RWPE2 (cell line): ENCODE measurements at regions not wholly inside any gene's neighbourhood (a gene's known extent, or its start where the extent isn't known, plus 50 kb on each side); places are given as distances from the start of the nearest gene placed in this dataset.

ENCODE experiments used
- ATAC-seq: fragments of 200-7000 bp; cut with Tn5 transposase; 3 replicates; pipeline ENCODE4 v1.9.1; 2021; ENCODE audit warnings: low read depth
- DNase-seq: peaks from one replicate; pipeline ENCODE4 v3.0.0-alpha.2; 2020; ENCODE audit warnings: low spot score
- H3K27ac ChIP-seq: fragments of 450-650 bp; 2 replicates; pipeline ENCODE4 v1.5.1; 2017; ENCODE audit warnings: mild to moderate bottlenecking; ENCODE audit not compliant: poor library complexity, severe bottlenecking
- H3K27me3 ChIP-seq: fragments of 250-450 bp; sonication (Bioruptor Pico); 2 replicates; pipeline ENCODE4 v1.5.1; 2021; ENCODE audit warnings: mild to moderate bottlenecking, moderate library complexity; ENCODE audit not compliant: insufficient read depth, poor library complexity, severe bottlenecking
- H3K36me3 ChIP-seq: fragments of 250-450 bp; sonication (Bioruptor Pico); 2 replicates; pipeline ENCODE4 v1.5.1; 2020; ENCODE audit warnings: low read depth, mild to moderate bottlenecking, moderate library complexity
- H3K4me1 ChIP-seq: fragments of 250-450 bp; sonication (Bioruptor Pico); 2 replicates; pipeline ENCODE4 v1.5.1; 2021; ENCODE audit warnings: mild to moderate bottlenecking, moderate library complexity; ENCODE audit not compliant: insufficient read depth, poor library complexity, severe bottlenecking
- H3K4me3 ChIP-seq: fragments of 250-450 bp; sonication (Bioruptor Pico); 2 replicates; pipeline ENCODE4 v1.5.1; 2021; ENCODE audit warnings: mild to moderate bottlenecking, moderate library complexity; ENCODE audit not compliant: severe bottlenecking
- H3K9me3 ChIP-seq: fragments of 250-450 bp; sonication (Bioruptor Pico); 2 replicates; pipeline ENCODE4 v1.5.1; 2021; ENCODE audit warnings: mild to moderate bottlenecking, moderate library complexity; ENCODE audit not compliant: severe bottlenecking
- TF ChIP-seq, protein P1 (sequence below): fragments of 450-650 bp; IDR thresholded peaks from one replicate; pipeline ENCODE4 v1.5.1; 2017; ENCODE audit warnings: mild to moderate bottlenecking, moderate library complexity; ENCODE audit not compliant: poor library complexity, severe bottlenecking

- Histone ChIP-seq H3K27me3 (peaks cover 24% of the 10 kb centered on the region), H3K36me3 (no peaks in the 10 kb centered on the region), H3K4me3 (no peak overlapping the region), H3K9me3 (no peaks in the 10 kb centered on the region), H3K27ac (no peak overlapping the region), H3K4me1 (no peaks in the 10 kb centered on the region)
- ATAC-seq (peak; percentile 45), DNase-seq (no peak)
- TF ChIP-seq, protein P1, sequence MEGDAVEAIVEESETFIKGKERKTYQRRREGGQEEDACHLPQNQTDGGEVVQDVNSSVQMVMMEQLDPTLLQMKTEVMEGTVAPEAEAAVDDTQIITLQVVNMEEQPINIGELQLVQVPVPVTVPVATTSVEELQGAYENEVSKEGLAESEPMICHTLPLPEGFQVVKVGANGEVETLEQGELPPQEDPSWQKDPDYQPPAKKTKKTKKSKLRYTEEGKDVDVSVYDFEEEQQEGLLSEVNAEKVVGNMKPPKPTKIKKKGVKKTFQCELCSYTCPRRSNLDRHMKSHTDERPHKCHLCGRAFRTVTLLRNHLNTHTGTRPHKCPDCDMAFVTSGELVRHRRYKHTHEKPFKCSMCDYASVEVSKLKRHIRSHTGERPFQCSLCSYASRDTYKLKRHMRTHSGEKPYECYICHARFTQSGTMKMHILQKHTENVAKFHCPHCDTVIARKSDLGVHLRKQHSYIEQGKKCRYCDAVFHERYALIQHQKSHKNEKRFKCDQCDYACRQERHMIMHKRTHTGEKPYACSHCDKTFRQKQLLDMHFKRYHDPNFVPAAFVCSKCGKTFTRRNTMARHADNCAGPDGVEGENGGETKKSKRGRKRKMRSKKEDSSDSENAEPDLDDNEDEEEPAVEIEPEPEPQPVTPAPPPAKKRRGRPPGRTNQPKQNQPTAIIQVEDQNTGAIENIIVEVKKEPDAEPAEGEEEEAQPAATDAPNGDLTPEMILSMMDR = no peak
Measured at GRCh38 chr20:56949318-56949717, 317.1 kb downstream of the BMP7 start.

DNA sequence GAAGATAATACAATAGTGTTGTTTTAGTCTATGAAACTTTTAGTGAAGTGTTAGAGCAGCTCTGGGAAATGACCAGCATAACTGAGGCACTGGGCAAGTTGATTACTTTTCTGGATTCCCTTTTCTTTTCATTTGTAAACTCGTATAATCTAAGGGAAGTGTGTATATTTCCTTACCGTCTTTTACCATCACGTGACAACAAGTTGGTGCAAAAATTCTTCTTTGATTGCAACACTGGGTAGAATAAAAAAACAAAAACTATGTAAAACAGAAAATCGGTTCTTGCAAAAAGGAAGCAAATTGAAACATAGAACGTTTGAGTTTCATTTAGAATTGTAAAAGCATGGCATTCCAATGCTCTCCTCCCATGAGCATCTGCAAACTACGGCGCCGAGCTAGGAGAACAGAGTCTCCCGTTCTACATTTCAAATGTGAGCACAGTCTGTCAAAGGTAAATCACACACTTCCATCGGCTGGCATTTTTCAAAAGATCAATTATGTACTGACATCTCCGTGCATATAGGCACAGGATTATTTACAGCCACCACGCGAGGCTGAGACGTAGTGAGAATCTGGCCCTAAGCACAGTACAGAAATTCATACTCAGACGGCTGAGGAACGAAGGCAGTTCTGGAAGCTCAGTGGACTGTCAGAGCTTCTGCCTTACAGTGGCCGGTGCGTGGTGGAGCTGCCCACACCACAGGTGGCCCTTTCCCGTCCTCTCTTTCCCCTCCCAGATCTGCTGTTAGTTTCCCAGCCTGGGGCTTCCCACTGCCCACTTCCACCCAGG, 314.0 kb downstream of the BMP7 start:
- Histone ChIP-seq H3K27me3 (peaks cover 5% of the 10 kb centered on the region), H3K4me1 (peaks cover 11% of the 10 kb centered on the region), H3K9me3 (no peaks in the 10 kb centered on the region), H3K27ac (no peak overlapping the region), H3K36me3 (no peaks in the 10 kb centered on the region), H3K4me3 (no peak overlapping the region)
- ATAC-seq (no peak), DNase-seq (no peak)
- TF ChIP-seq, protein P1 = no peak

DNA sequence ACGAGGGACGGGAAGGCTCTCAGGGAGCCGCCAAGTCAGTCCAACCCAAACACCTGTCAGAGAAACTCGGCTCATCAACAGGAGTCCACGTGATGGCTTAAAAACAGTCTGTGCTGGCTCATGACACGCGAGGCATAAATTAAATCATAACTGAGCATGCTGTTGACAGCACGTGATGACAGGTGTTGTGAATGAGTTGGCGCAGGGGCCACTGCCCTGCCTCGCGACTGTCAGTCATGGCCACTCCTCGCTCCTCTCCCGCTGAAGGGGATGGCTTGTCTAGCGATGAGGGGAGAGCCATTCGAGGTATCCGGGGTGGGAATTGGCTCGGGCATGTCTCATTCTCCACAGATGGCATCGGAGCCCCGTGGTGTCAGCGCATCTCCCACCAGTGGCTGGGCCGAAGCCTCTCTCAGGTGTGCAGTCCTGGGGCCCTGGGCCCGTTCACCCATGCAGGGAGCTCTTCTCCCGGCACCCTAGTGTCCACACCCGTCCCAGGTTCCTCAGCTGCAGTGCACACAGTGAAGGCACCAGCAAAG, 313.3 kb downstream of the BMP7 start:
- Histone ChIP-seq H3K4me1 (peaks cover 11% of the 10 kb centered on the region), H3K36me3 (no peaks in the 10 kb centered on the region), H3K9me3 (no peaks in the 10 kb centered on the region), H3K27ac (no peak overlapping the region), H3K27me3 (peaks cover 5% of the 10 kb centered on the region), H3K4me3 (no peak overlapping the region)
- TF ChIP-seq, protein P1 = no peak
- ATAC-seq (peak; percentile 8; the same call in 1 of the 3 replicates), DNase-seq (no peak)

GRCh38 chr20:56954797-56955196, 311.6 kb downstream of the BMP7 start:
- Histone ChIP-seq H3K27me3 (peaks cover 7% of the 10 kb centered on the region), H3K36me3 (no peaks in the 10 kb centered on the region), H3K4me1 (peaks cover 11% of the 10 kb centered on the region), H3K27ac (no peak overlapping the region), H3K9me3 (no peaks in the 10 kb centered on the region), H3K4me3 (no peak overlapping the region)
- no peak for ATAC-seq
- TF ChIP-seq, protein P1 = no peak
- no peak for DNase-seq

DNA sequence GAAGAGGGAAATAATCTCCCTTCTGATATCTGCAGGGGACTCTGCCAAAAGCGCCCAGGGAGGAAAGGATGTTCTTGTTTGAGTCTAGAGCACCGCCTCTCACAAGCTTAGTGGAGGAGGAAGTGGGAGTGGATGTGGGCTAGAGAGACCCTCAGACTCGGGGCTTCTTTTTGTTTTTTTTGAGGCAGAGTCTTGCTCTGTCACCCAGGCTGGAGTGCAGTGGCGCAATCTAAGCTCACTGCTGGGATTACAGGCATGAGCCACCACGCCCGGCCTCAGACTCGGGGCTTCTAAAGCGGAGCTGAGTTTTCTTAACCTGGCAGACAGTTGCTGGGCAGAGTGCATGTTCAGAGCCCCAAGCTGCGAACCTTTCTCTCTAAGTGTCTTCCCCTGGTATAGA, 310.8 kb downstream of the BMP7 start:
- Histone ChIP-seq H3K4me3 (no peak overlapping the region), H3K4me1 (peaks cover 11% of the 10 kb centered on the region), H3K9me3 (no peaks in the 10 kb centered on the region), H3K36me3 (no peaks in the 10 kb centered on the region), H3K27me3 (peaks cover 8% of the 10 kb centered on the region), H3K27ac (no peak overlapping the region)
- TF ChIP-seq, protein P1 = no peak
- DNase-seq (no peak), ATAC-seq (peak; percentile 37; the same call in 1 of the 3 replicates)
